K562 (cell line): ENCODE measurements at regions not wholly inside any gene's neighbourhood (a gene's known extent, or its start where the extent isn't known, plus 50 kb on each side); places are given as distances from the start of the nearest gene placed in this dataset.

ENCODE experiments used
- ATAC-seq: fragments of 200-7000 bp; cut with Tn5 transposase; 3 replicates; pipeline ENCODE4 v1.9.1; 2020; ENCODE audit warnings: moderate library complexity
- BruUV-seq: library from RNA; stranded (reverse); fragments of 400-500 nt; replicated peaks from 2 replicates; lab custom pipeline; 2021; lab: Mats Ljungman, UMichigan
- CTCF ChIA-PET: fragments of 300-600 bp; formaldehyde crosslinking; extraction: SDS; loops from one replicate; lab custom pipeline; 2021; ENCODE audit warnings: low intra/inter-chr PET ratio; lab: Yijun Ruan, JAX
- POLR2A ChIA-PET: fragments of 300-600, 350-650 bp; sonication (Branson Sonifier 250); formaldehyde crosslinking; extraction: SDS; loops from one replicate; lab custom pipeline; 2021; ENCODE audit warnings: antibody characterized with exemption, inconsistent platforms; lab: Yijun Ruan, JAX
- DNase-seq, 4 experiments: peaks; one replicate each; pipeline versions ENCODE4 v3.0.0 to v3.0.0-alpha.2; 2011 to 2018; ENCODE audit warnings: low spot score in 3 of 4, mixed read lengths in 3 of 4; ENCODE audit errors: extremely low read depth in 1 of 4
- FAIRE-seq: peaks from 2 replicates; lab custom pipeline; 2011; peaks lifted over from hg19 to GRCh38; lab: Jason Lieb, UNC
- H2AFZ ChIP-seq: 2 replicates; pipeline ENCODE4 v1.6.0; 2011; ENCODE audit warnings: low read depth, low read length, control low read depth, inconsistent platforms
- H3K27ac ChIP-seq: fragments of 200-600 bp; 3 replicates; pipeline ENCODE4 v1.8.0; 2011; ENCODE audit warnings: low read depth, mild to moderate bottlenecking, control low read depth, inconsistent platforms, low read length, moderate library complexity, mixed read lengths; ENCODE audit errors: extremely low read depth
- H3K27me3 ChIP-seq, 2 experiments: fragments of 300-600 bp in 1 of 2; 2 replicates in 1 of 2; 3 replicates in 1 of 2; pipeline versions ENCODE4 v1.6.0 to v1.8.0; 2011; ENCODE audit warnings: inconsistent platforms in 2 of 2, low read length in 2 of 2, mild to moderate bottlenecking in 1 of 2, mixed read lengths in 1 of 2, moderate library complexity in 1 of 2; ENCODE audit not compliant: control insufficient read depth in 2 of 2, insufficient read depth in 2 of 2
- H3K36me3 ChIP-seq: fragments of 300-600 bp; 3 replicates; pipeline ENCODE4 v1.8.0; 2011; ENCODE audit warnings: mild to moderate bottlenecking, low read length, inconsistent platforms; ENCODE audit not compliant: control insufficient read depth, insufficient read depth
- H3K4me1 ChIP-seq, 2 experiments: fragments of 200-600 bp in 1 of 2; replicated peaks in 1 of 2; 2 replicates in 1 of 2; 3 replicates in 1 of 2; pipeline versions ENCODE4 v1.5.1 to v1.8.0; 2011; ENCODE audit warnings: inconsistent platforms in 2 of 2, low read length in 2 of 2, mild to moderate bottlenecking in 1 of 2, mixed read lengths in 1 of 2, moderate library complexity in 1 of 2; ENCODE audit not compliant: control insufficient read depth in 2 of 2, insufficient read depth in 2 of 2
- H3K4me2 ChIP-seq: 2 replicates; pipeline ENCODE4 v1.6.1; 2011; ENCODE audit warnings: low read length, control low read depth, inconsistent platforms, mixed read lengths; ENCODE audit not compliant: insufficient read depth
- H3K4me3 ChIP-seq: fragments of 200-600 bp; sonication (generic), shearing (Covaris generic); 2 replicates; pipeline ENCODE4 v1.5.1; 2016; ENCODE audit warnings: control low read depth, inconsistent platforms
- H3K79me2 ChIP-seq: fragments of 200-600 bp; 3 replicates; pipeline ENCODE4 v1.8.0; 2011; ENCODE audit warnings: low read length, inconsistent platforms; ENCODE audit not compliant: control insufficient read depth, insufficient read depth
- H3K9ac ChIP-seq, 2 experiments: 2 replicates each; pipeline versions ENCODE4 v1.6.0 to v1.6.1; 2011; ENCODE audit warnings: low read depth in 2 of 2, low read length in 2 of 2, control low read depth in 1 of 2, inconsistent platforms in 1 of 2, mild to moderate bottlenecking in 1 of 2, mixed read lengths in 1 of 2; ENCODE audit not compliant: insufficient read depth in 1 of 2
- H3K9me1 ChIP-seq: one replicate; pipeline ENCODE4 v1.6.0; 2011; ENCODE audit warnings: inconsistent platforms, mild to moderate bottlenecking, low read length, moderate library complexity; ENCODE audit not compliant: control insufficient read depth, insufficient read depth
- H3K9me3 ChIP-seq: replicated peaks from 2 replicates; pipeline ENCODE4 v1.5.1; 2011; ENCODE audit warnings: low read depth, low read length, inconsistent platforms; ENCODE audit not compliant: control insufficient read depth, insufficient read depth
- H4K20me1 ChIP-seq: replicated peaks from 2 replicates; pipeline ENCODE4 v1.6.1; 2011; ENCODE audit warnings: low read length, inconsistent platforms, mixed read lengths; ENCODE audit not compliant: control insufficient read depth, insufficient read depth
- BCL6 ChIP-seq: fragments of 250-450 bp; sonication (Bioruptor Pico); IDR thresholded peaks from 2 replicates; pipeline ENCODE4 v1.4.0; 2020
- CAMTA2 ChIP-seq: fragments of 250-450 bp; sonication (Bioruptor Pico); conservative IDR thresholded peaks from 2 replicates; pipeline ENCODE4 v1.5.1; 2022
- CHCHD3 ChIP-seq: fragments of 250-450 bp; sonication (Bioruptor Pico); IDR thresholded peaks from 2 replicates; pipeline ENCODE4 v2.1.2; 2022; ENCODE audit warnings: mild to moderate bottlenecking
- CREBBP ChIP-seq: IDR thresholded peaks from one replicate; pipeline ENCODE4 v1.6.1; 2012; ENCODE audit warnings: low read depth, mild to moderate bottlenecking, control low read depth, inconsistent platforms, low read length
- HLTF ChIP-seq: fragments of 450-650 bp; IDR thresholded peaks from 2 replicates; pipeline ENCODE4 v1.6.1; 2016
- KAT2B ChIP-seq: IDR thresholded peaks from one replicate; pipeline ENCODE4 v1.6.1; 2012; ENCODE audit warnings: low read depth, mild to moderate bottlenecking, control low read depth, inconsistent platforms, low read length, moderate library complexity
- MEF2A ChIP-seq: IDR thresholded peaks from 2 replicates; pipeline ENCODE4 v1.6.1; 2011; ENCODE audit warnings: low read depth, mild to moderate bottlenecking, low read length, moderate library complexity; ENCODE audit not compliant: control insufficient read depth
- PHTF2 ChIP-seq: fragments of 250-450 bp; sonication (Bioruptor Pico); IDR thresholded peaks from 2 replicates; pipeline ENCODE4 v1.5.0; 2021; ENCODE audit warnings: mild to moderate bottlenecking
- PML ChIP-seq: IDR thresholded peaks from 2 replicates; pipeline ENCODE4 v1.6.1; 2012; ENCODE audit warnings: low read length, inconsistent platforms
- SMARCB1 ChIP-seq: IDR thresholded peaks from 2 replicates; pipeline ENCODE4 v1.6.1; 2011; ENCODE audit warnings: improper control_type of control experiment, low read depth; ENCODE audit not compliant: insufficient read length
- SNIP1 ChIP-seq: fragments of 450-650 bp; IDR thresholded peaks from 2 replicates; pipeline ENCODE4 v1.7.1; 2017; ENCODE audit warnings: low read depth, mild to moderate bottlenecking
- ZC3H4 ChIP-seq: sonication (generic); formaldehyde crosslinking; IDR thresholded peaks from 2 replicates; pipeline ENCODE4 v1.9.0; 2021; ENCODE audit warnings: missing genetic modification reagents, borderline replicate concordance
- in situ Hi-C: fragments of 300-500 bp; cut with MboI; formaldehyde crosslinking; loops from 4 replicates; pipeline ENCODE4 v1.15.0; 2018; ENCODE audit warnings: inconsistent platforms, mixed read lengths
- intact Hi-C: fragments of 100-400 bp; cut with micrococcal nuclease; formaldehyde crosslinking; loops from 2 replicates; pipeline ENCODE4 v1.14.2; 2022
- TF ChIP-seq, protein P1 (sequence below): fragments of 450-650 bp; IDR thresholded peaks from 2 replicates; pipeline ENCODE4 v1.6.1; 2016; ENCODE audit warnings: borderline replicate concordance
- TF ChIP-seq, protein P2 (sequence below): fragments of 250-450 bp; sonication (Bioruptor Pico); IDR thresholded peaks from 2 replicates; pipeline ENCODE4 v1.4.0; 2020; ENCODE audit warnings: mild to moderate bottlenecking, moderate library complexity, borderline replicate concordance
- TF ChIP-seq, protein P3 (sequence below): fragments of 250-450 bp; sonication (Bioruptor Pico); IDR thresholded peaks from 2 replicates; pipeline ENCODE4 v1.4.0; 2020; ENCODE audit warnings: mild to moderate bottlenecking, moderate library complexity

DNA sequence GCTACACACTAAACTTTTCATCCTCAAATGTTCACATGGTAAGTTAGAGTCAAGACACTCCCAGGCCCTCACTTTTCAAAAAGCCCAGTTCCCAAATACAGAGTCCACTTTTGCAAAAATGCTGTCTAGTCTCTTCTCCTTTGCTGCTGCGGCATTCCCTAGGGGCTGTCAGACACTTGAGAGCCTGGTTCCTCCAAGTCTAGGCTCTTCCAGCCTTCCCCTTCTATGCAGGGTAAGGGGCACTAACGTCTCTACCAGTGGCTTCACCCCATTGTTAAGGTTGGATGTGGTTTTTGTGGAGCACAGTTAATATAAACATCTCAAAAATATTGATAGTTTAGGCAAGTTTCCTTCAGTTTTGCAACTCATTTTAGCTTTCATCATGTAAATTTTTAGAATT lies 181.5 kb downstream of the KIF18A start (continued):
- no peak for TF ChIP-seq MEF2A

- no peak overlapping the region for H3K9ac ChIP-seq
- intact Hi-C loops (no loop called here), in situ Hi-C loops (no loop called here)
- DNase-seq: no peak
- no peaks in the 10 kb centered on the region for H3K36me3 ChIP-seq
- BruUV-seq: no TSS peak
- H3K9me3 ChIP-seq: no peaks in the 10 kb centered on the region
- no peaks in the 10 kb centered on the region for H3K27me3 ChIP-seq
- CTCF ChIA-PET: no interaction called here
- no peak overlapping the region for H3K4me3 ChIP-seq
- H2AFZ ChIP-seq: no peak overlapping the region
- no peaks in the 10 kb centered on the region for H3K79me2 ChIP-seq
- no peak overlapping the region for H3K4me2 ChIP-seq
- no peak overlapping the region for H3K27ac ChIP-seq
- no peaks in the 10 kb centered on the region for H4K20me1 ChIP-seq
- no peak for ATAC-seq
- H3K4me1 ChIP-seq: no peaks in the 10 kb centered on the region
- H3K9me1 ChIP-seq: no peaks in the 10 kb centered on the region
- FAIRE-seq: no peak
- POLR2A ChIA-PET: no interaction called here
- no peak for TF ChIP-seq BCL6 (CRISPR knock-in tag)
- TF ChIP-seq SMARCB1: no peak
- TF ChIP-seq, protein P1, sequence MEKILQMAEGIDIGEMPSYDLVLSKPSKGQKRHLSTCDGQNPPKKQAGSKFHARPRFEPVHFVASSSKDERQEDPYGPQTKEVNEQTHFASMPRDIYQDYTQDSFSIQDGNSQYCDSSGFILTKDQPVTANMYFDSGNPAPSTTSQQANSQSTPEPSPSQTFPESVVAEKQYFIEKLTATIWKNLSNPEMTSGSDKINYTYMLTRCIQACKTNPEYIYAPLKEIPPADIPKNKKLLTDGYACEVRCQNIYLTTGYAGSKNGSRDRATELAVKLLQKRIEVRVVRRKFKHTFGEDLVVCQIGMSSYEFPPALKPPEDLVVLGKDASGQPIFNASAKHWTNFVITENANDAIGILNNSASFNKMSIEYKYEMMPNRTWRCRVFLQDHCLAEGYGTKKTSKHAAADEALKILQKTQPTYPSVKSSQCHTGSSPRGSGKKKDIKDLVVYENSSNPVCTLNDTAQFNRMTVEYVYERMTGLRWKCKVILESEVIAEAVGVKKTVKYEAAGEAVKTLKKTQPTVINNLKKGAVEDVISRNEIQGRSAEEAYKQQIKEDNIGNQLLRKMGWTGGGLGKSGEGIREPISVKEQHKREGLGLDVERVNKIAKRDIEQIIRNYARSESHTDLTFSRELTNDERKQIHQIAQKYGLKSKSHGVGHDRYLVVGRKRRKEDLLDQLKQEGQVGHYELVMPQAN: no peak
- TF ChIP-seq CHCHD3 (CRISPR knock-in tag): no peak
- no peak for TF ChIP-seq ZC3H4 (CRISPR knock-in tag)
- TF ChIP-seq CAMTA2: no peak
- TF ChIP-seq PML: no peak
- TF ChIP-seq, protein P2, sequence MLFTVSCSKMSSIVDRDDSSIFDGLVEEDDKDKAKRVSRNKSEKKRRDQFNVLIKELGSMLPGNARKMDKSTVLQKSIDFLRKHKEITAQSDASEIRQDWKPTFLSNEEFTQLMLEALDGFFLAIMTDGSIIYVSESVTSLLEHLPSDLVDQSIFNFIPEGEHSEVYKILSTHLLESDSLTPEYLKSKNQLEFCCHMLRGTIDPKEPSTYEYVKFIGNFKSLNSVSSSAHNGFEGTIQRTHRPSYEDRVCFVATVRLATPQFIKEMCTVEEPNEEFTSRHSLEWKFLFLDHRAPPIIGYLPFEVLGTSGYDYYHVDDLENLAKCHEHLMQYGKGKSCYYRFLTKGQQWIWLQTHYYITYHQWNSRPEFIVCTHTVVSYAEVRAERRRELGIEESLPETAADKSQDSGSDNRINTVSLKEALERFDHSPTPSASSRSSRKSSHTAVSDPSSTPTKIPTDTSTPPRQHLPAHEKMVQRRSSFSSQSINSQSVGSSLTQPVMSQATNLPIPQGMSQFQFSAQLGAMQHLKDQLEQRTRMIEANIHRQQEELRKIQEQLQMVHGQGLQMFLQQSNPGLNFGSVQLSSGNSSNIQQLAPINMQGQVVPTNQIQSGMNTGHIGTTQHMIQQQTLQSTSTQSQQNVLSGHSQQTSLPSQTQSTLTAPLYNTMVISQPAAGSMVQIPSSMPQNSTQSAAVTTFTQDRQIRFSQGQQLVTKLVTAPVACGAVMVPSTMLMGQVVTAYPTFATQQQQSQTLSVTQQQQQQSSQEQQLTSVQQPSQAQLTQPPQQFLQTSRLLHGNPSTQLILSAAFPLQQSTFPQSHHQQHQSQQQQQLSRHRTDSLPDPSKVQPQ (CRISPR knock-in tag): no peak
- no peak for TF ChIP-seq PHTF2 (CRISPR knock-in tag)
- TF ChIP-seq HLTF: no peak
- no peak for TF ChIP-seq SNIP1
- no peak for TF ChIP-seq CREBBP
- no peak for TF ChIP-seq KAT2B
- TF ChIP-seq, protein P3, sequence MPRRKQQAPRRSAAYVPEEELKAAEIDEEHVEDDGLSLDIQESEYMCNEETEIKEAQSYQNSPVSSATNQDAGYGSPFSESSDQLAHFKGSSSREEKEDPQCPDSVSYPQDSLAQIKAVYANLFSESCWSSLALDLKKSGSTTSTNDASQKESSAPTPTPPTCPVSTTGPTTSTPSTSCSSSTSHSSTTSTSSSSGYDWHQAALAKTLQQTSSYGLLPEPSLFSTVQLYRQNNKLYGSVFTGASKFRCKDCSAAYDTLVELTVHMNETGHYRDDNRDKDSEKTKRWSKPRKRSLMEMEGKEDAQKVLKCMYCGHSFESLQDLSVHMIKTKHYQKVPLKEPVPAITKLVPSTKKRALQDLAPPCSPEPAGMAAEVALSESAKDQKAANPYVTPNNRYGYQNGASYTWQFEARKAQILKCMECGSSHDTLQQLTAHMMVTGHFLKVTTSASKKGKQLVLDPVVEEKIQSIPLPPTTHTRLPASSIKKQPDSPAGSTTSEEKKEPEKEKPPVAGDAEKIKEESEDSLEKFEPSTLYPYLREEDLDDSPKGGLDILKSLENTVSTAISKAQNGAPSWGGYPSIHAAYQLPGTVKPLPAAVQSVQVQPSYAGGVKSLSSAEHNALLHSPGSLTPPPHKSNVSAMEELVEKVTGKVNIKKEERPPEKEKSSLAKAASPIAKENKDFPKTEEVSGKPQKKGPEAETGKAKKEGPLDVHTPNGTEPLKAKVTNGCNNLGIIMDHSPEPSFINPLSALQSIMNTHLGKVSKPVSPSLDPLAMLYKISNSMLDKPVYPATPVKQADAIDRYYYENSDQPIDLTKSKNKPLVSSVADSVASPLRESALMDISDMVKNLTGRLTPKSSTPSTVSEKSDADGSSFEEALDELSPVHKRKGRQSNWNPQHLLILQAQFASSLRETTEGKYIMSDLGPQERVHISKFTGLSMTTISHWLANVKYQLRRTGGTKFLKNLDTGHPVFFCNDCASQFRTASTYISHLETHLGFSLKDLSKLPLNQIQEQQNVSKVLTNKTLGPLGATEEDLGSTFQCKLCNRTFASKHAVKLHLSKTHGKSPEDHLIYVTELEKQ: no peak
Measured at GRCh38 chr11:27921472-27921871, 186.5 kb downstream of the KIF18A start.
